ENCODE measurements at regions not wholly inside any gene's neighbourhood (a gene's known extent, or its start where the extent isn't known, plus 50 kb on each side); places are given as distances from the start of the nearest gene placed in this dataset.
"Not testable (repeated sequence)": the region's sequence is repeated elsewhere in the genome, so short reads cannot be mapped to it uniquely, and the experiment has no call there.

DNA sequence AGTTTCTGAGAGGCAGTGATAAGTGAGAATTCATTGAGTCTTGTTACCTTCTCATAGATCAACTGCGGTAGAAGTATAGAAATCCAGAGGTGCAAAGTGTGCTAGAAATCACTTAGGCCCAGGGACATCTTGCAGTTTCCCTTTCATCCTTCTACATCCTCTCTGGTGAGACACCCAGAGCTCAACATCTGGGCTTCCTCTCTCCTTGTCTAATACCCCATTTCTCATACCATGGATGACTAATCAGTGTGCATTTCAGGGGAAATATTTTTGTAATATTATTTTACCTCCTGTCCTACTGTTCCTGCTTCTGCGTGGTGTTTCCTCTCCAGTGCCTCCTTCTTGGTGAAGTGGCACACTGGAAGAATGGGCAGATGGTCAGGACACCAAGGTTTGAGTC lies 322.4 kb downstream of the TFAP2B start:
- H3K27ac Mint-ChIP-seq, result no peak overlapping the region
- H3K27me3 Mint-ChIP-seq (ENCODE audit: low read depth), result no peaks in the 10 kb centered on the region

DNA sequence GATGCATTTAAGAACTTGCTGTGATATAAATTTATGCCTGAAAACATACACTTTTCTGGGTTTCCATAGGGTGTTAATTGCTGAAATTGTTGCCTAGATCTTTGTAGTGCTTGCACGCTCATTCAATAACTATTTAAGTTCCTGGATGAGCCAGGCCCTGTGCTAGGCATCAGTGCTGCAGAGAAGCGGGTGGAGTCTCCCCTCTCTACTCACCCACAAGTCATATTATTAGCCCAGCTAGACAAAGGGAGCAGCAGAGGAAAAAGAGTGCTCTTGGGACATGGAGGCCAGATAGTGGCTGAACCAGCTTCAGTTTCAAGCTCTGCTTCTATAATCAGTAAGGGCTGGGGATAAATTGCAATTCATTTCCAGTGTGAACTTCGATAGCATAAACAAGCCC lies 329.1 kb downstream of the TFAP2B start:
- H3K9me3 Mint-ChIP-seq, result peaks cover 2% of the 10 kb centered on the region

More for the DNA sequence above, 322.4 kb downstream of the TFAP2B start:
- peaks cover 4% of the 10 kb centered on the region for H3K36me3 Mint-ChIP-seq (ENCODE audit: low read depth)
- TF ChIP-seq, protein P1, sequence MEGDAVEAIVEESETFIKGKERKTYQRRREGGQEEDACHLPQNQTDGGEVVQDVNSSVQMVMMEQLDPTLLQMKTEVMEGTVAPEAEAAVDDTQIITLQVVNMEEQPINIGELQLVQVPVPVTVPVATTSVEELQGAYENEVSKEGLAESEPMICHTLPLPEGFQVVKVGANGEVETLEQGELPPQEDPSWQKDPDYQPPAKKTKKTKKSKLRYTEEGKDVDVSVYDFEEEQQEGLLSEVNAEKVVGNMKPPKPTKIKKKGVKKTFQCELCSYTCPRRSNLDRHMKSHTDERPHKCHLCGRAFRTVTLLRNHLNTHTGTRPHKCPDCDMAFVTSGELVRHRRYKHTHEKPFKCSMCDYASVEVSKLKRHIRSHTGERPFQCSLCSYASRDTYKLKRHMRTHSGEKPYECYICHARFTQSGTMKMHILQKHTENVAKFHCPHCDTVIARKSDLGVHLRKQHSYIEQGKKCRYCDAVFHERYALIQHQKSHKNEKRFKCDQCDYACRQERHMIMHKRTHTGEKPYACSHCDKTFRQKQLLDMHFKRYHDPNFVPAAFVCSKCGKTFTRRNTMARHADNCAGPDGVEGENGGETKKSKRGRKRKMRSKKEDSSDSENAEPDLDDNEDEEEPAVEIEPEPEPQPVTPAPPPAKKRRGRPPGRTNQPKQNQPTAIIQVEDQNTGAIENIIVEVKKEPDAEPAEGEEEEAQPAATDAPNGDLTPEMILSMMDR (IDR thresholded peaks at IDR 0.05; ENCODE audit: unreplicated experiment in 3 of 3), result no peak
- no peak overlapping the region for H3K4me3 Mint-ChIP-seq
- H3K4me1 Mint-ChIP-seq, result no peaks in the 10 kb centered on the region
- H3K9me3 Mint-ChIP-seq, result peaks cover 4% of the 10 kb centered on the region

DNA sequence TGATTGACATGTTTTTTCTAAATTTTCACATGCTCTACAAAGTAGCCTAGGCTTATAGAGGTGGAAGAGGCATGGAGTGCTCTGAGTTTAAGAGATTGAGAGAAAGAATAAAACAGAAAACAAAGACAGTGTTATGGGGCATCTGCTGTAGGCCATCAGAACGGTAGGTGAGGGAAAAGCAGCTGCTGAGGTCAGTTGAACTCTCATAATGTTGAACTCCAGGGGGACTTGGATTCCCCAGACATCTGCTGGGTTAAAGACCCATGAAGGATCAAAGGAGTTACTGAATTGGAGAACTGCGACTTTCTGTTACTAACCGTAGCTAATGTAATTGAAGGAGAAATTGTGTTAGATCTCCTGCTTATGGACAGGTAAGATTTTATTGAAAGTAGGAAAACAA lies 333.9 kb downstream of the TFAP2B start:
- no peaks in the 10 kb centered on the region for H3K36me3 Mint-ChIP-seq (ENCODE audit: low read depth)
- TF ChIP-seq, protein P1 (IDR thresholded peaks at IDR 0.05; ENCODE audit: unreplicated experiment in 3 of 3), result no peak
- no peaks in the 10 kb centered on the region for H3K9me3 Mint-ChIP-seq
- no peak overlapping the region for H3K27ac Mint-ChIP-seq
- no peak overlapping the region for H3K4me3 Mint-ChIP-seq
- H3K27me3 Mint-ChIP-seq (ENCODE audit: low read depth), result no peaks in the 10 kb centered on the region
- peaks cover 6% of the 10 kb centered on the region for H3K4me1 Mint-ChIP-seq

More for the DNA sequence above, 329.1 kb downstream of the TFAP2B start:
- TF ChIP-seq, protein P1 (IDR thresholded peaks at IDR 0.05; ENCODE audit: unreplicated experiment in 3 of 3), result no peak
- Mint-ChIP-seq H3K27me3 (ENCODE audit: low read depth) (no peaks in the 10 kb centered on the region), H3K36me3 (ENCODE audit: low read depth) (no peaks in the 10 kb centered on the region), H3K4me3 (no peak overlapping the region), H3K4me1 (peaks cover 3% of the 10 kb centered on the region), H3K27ac (no peak overlapping the region)

DNA sequence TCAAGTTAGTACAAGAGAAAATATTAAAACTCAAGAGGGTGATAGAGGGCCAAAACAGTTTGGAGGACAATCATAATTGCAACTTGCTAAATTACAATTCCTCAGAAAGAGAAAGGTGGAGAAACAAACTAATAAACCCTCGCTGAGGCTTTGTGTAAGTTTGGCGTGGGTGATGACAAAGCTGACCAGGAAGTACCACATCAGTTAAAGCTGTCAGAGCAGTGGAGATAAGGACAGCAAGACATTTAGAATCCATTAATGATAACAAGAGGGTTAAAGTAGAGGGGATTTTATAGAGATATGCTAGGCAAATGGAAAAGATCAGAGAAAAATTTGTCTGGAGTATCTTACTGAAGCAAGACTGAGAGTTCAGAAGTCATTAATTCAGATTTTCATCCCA lies 334.4 kb downstream of the TFAP2B start:
- H3K36me3 Mint-ChIP-seq (ENCODE audit: low read depth), result no peaks in the 10 kb centered on the region
- H3K4me3 Mint-ChIP-seq, result no peak overlapping the region
- H3K9me3 Mint-ChIP-seq, result no peaks in the 10 kb centered on the region
- TF ChIP-seq, protein P1 (IDR thresholded peaks at IDR 0.05; ENCODE audit: unreplicated experiment in 3 of 3), result no peak
- H3K4me1 Mint-ChIP-seq, result peaks cover 6% of the 10 kb centered on the region
- no peak overlapping the region for H3K27ac Mint-ChIP-seq
- H3K27me3 Mint-ChIP-seq (ENCODE audit: low read depth), result no peaks in the 10 kb centered on the region

DNA sequence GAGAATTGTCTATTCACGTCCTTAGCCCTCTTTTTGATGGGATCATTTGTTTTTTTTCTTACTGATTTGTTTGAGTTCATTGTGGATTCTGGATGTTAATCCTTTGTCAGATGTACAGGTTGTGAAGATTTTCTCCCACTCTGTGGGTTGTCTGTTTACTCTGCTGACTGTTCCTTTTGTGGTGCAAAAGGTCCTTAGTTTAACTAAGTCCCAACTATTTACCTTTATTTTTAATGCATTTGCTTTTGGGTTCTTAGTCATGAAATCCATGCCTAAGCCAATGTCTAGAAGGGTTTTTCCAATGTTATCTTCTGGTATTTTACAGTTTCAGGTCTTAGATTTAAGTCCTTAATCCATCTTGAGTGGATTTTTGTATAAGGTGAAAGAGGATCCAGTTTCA lies 336.3 kb downstream of the TFAP2B start:
- H3K36me3 Mint-ChIP-seq (ENCODE audit: low read depth); H3K4me3 Mint-ChIP-seq; H3K27ac Mint-ChIP-seq; H3K27me3 Mint-ChIP-seq (ENCODE audit: low read depth); H3K9me3 Mint-ChIP-seq; H3K4me1 Mint-ChIP-seq: not testable (repeated sequence)

DNA sequence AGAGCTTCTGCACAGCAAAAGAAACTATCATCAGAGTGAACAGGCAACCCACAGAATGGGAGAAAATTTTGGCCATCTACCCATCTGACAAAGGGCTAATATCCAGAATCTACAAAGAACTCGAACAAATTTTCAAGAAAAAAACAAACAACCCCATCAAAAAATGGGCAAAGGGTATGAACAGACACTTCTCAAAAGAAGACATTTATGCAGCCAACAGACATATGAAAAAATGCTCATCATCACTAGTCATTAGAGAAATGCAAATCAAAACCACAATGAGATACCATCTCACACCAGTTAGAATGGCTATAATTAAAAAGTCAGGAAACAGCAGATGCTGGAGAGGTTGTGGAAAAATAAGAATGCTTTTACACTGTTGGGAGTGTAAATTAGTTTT lies 340.6 kb downstream of the TFAP2B start:
- H3K4me3 Mint-ChIP-seq; H3K27me3 Mint-ChIP-seq (ENCODE audit: low read depth); H3K9me3 Mint-ChIP-seq; H3K27ac Mint-ChIP-seq; H3K4me1 Mint-ChIP-seq; H3K36me3 Mint-ChIP-seq (ENCODE audit: low read depth): not testable (repeated sequence)

DNA sequence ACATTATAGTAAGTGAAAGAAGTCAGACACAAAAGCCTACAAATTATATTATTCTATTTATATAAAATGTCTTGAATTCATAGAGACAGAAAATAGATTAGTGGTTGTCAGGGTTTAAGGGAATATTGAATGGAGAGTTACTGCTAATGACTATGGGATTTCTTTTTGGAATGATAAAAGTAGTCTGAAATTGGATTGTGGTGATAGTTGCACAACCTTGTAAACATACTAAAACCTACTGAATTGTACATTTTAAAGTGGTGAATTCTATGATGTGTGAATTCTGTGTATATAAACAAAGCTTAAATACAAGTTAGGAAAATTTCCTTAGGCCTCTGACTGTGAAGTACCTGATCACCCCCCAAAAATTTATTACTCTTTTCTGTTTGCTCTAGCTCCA lies 343.1 kb downstream of the TFAP2B start:
- Mint-ChIP-seq H3K27me3 (ENCODE audit: low read depth) (no peaks in the 10 kb centered on the region), H3K4me3 (no peak overlapping the region), H3K27ac (no peak overlapping the region), H3K4me1 (no peaks in the 10 kb centered on the region), H3K9me3 (peaks cover 8% of the 10 kb centered on the region), H3K36me3 (ENCODE audit: low read depth) (no peaks in the 10 kb centered on the region)
- TF ChIP-seq, protein P1 (IDR thresholded peaks at IDR 0.05; ENCODE audit: unreplicated experiment in 3 of 3), result no peak

Measured in nephron (organoid).